Esophagus muscularis mucosa (tissue), 4 donors: ENCODE measurements at regions not wholly inside any gene's neighbourhood (a gene's known extent, or its start where the extent isn't known, plus 50 kb on each side); places are given as distances from the start of the nearest gene placed in this dataset.

Experiments used
- DNase-seq: peaks from one replicate; pipeline ENCODE4 v3.0.0-alpha.2; 2017; ENCODE audit errors: extremely low spot score
- H3K27ac ChIP-seq, 4 donors: fragments of 200-600 bp; sonication (generic); replicated peaks in 1 of 4; 1 replicate in 3 of 4; 2 replicates in 1 of 4; pipeline ENCODE4 v1.5.1; 2016 to 2019; ENCODE audit warnings: mild to moderate bottlenecking in 1 of 4
- H3K27me3 ChIP-seq, 4 donors: fragments of 200-600 bp; sonication (generic); one replicate each; pipeline versions ENCODE4 v1.5.1 to v1.6.0; 2016 to 2019
- H3K36me3 ChIP-seq, 4 donors: fragments of 200-600 bp; sonication (generic); one replicate each; pipeline ENCODE4 v1.5.1; 2016 to 2019
- H3K4me1 ChIP-seq, 4 donors: fragments of 200-600 bp; sonication (generic); one replicate each; pipeline ENCODE4 v1.5.1; 2016 to 2019
- H3K4me3 ChIP-seq, 4 donors: fragments of 200-600 bp; sonication (generic); 1 replicate in 2 of 4; 2 replicates in 2 of 4; pipeline ENCODE4 v1.5.1; 2016 to 2019; ENCODE audit warnings: mild to moderate bottlenecking in 4 of 4, moderate library complexity in 1 of 4
- H3K9me3 ChIP-seq, 4 donors: fragments of 200-600 bp; sonication (generic); 1 replicate in 3 of 4; 2 replicates in 1 of 4; pipeline ENCODE4 v1.5.1; 2016 to 2019
- EP300 ChIP-seq: sonication (generic); formaldehyde crosslinking; IDR thresholded peaks from one replicate; pipeline ENCODE4 v1.6.1; 2017; ENCODE audit warnings: antibody characterized with exemption
- POLR2A ChIP-seq: fragments of 450-650 bp; IDR thresholded peaks from one replicate; pipeline ENCODE4 v1.6.1; 2017; ENCODE audit warnings: antibody characterized with exemption, moderate library complexity, mild to moderate bottlenecking, low read depth
- POLR2AphosphoS5 ChIP-seq, 2 donors: sonication (generic); formaldehyde crosslinking; IDR thresholded peaks; one replicate each; pipeline ENCODE4 v1.6.1; 2017; ENCODE audit warnings: antibody characterized with exemption in 2 of 2
- WGBS: methylation state at CpG from one replicate; pipeline ENCODE4 v1.1.5; 2018; 5-methylcytosine and 5-hydroxymethylcytosine counted together
- intact Hi-C: fragments of 100-400 bp; cut with DNase I; formaldehyde crosslinking; loops from one replicate; pipeline ENCODE4 v1.15.1; 2023
- TF ChIP-seq, protein P1 (sequence below), 3 experiments: fragments of 200-600 bp in 2 of 3; fragments of 450-650 bp in 1 of 3; sonication (generic) in 2 of 3; IDR thresholded peaks; one replicate each; pipeline ENCODE4 v1.5.1; 2017 to 2019; ENCODE audit warnings: antibody characterized with exemption in 3 of 3, mild to moderate bottlenecking in 2 of 3, moderate library complexity in 1 of 3

DNA sequence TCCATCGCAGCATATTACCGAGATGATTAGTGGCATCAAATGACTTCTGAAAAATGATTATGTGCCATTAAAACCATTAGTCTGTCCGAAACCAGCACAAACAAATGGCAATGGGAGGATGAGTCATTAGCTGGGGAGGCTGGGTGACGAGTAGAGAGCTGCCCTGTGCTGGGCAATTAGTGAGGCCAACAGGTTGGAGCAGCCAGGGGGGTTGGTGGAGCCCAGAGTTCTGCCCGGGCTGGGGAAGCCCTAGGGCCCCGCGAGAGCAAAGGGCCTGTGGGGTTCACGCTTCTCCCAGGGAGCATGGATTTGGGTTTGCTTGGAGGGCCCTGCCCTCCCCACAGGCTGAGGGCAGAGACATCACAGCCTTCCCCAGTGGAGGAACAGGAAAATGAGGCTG lies 152.1 kb upstream of the RPL38 start:
- Histone ChIP-seq H3K4me1 (no peaks in the 10 kb centered on the region), H3K9me3 (no peaks in the 10 kb centered on the region), H3K27me3 (peaks cover 0 to 87% (median 0%) of the 10 kb centered on the region in 4 donors), H3K36me3 (no peaks in the 10 kb centered on the region), H3K4me3 (no peak overlapping the region), H3K27ac (no peak overlapping the region)
- TF ChIP-seq, protein P1, sequence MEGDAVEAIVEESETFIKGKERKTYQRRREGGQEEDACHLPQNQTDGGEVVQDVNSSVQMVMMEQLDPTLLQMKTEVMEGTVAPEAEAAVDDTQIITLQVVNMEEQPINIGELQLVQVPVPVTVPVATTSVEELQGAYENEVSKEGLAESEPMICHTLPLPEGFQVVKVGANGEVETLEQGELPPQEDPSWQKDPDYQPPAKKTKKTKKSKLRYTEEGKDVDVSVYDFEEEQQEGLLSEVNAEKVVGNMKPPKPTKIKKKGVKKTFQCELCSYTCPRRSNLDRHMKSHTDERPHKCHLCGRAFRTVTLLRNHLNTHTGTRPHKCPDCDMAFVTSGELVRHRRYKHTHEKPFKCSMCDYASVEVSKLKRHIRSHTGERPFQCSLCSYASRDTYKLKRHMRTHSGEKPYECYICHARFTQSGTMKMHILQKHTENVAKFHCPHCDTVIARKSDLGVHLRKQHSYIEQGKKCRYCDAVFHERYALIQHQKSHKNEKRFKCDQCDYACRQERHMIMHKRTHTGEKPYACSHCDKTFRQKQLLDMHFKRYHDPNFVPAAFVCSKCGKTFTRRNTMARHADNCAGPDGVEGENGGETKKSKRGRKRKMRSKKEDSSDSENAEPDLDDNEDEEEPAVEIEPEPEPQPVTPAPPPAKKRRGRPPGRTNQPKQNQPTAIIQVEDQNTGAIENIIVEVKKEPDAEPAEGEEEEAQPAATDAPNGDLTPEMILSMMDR (IDR thresholded peaks at IDR 0.05) = no peak
- no peak for TF ChIP-seq EP300
- no peak for TF ChIP-seq POLR2AphosphoS5 (IDR thresholded peaks at IDR 0.05)
- TF ChIP-seq POLR2A = no peak
- no peak for DNase-seq
- intact Hi-C loops = no loop called here
- 71% methylated on average over 8 of the region's 8 CpGs for WGBS

DNA sequence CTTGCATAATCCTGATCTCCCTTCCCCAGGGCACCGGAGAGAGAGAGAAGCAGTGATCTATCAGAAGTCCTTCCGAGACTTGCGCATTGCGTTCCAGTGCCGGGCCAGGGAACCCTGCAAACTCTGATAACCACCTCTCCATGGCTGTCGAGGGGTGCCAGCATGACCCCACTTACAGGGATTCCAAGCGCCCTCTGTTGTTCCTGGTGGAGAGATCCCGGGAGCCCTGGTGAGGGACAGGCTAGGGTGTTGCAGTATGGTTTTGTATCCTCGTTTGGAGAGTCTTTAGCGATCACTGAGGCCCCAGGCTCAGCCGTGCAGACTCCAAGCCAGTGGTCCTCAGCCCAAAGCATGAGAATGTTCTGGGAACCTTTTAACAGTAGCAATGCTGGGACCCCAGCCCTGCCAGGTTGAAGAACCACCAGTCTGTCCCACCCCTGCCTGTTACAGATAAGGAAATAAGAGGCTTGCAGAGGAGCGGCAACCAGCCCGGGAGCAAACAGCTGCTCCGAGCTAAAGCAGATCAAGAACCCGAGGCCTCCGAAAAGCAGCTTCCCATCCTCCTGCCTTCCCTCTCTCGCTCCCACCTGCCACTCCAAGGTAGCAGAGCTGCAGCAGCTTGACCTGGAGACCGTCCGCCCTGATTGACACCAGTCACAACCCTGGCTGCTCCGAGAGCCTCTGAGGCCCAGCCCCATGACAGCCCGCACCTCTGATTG lies 150.3 kb upstream of the RPL38 start:
- 47% methylated on average over 13 of the region's 21 CpGs for WGBS
- Histone ChIP-seq H3K9me3 (no peaks in the 10 kb centered on the region), H3K4me3 (no peak overlapping the region), H3K4me1 (no peaks in the 10 kb centered on the region), H3K36me3 (no peaks in the 10 kb centered on the region), H3K27me3 (peaks cover 0 to 87% (median 0%) of the 10 kb centered on the region in 4 donors), H3K27ac (no peak overlapping the region)
- TF ChIP-seq EP300 (no peak), POLR2A (no peak), POLR2AphosphoS5 (IDR thresholded peaks at IDR 0.05) (no peak)
- TF ChIP-seq, protein P1 (IDR thresholded peaks at IDR 0.05) = no peak
- intact Hi-C loops = no loop called here
- DNase-seq = no peak

DNA sequence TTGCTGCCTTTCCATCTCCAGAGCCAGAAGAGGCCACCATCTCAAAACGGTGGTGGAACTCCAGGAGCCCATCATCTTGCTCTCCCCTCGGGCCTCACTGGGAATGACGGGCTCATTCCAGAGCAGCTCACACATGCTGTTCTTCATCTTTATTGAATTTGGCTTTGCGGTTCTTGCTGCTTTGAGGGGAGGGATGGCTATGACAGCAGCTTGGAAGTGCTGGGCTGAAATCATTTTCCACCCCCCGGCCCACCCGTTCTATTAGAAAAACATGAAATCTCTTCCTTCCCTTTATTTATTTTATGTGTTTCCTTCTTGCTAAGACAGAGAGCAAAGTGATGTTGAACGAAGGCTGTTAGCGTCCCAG lies 149.8 kb upstream of the RPL38 start:
- no peak overlapping the region for H3K4me3 ChIP-seq
- H3K9me3 ChIP-seq = no peaks in the 10 kb centered on the region
- peaks cover 0 to 82% (median 0%) of the 10 kb centered on the region in 4 donors for H3K27me3 ChIP-seq
- TF ChIP-seq EP300 = no peak
- TF ChIP-seq, protein P1 (IDR thresholded peaks at IDR 0.05) = no peak
- TF ChIP-seq POLR2AphosphoS5 (IDR thresholded peaks at IDR 0.05) = no peak
- TF ChIP-seq POLR2A = no peak
- H3K27ac ChIP-seq = no peak overlapping the region
- intact Hi-C loops = no loop called here
- WGBS = 39% methylated on average over 8 of the region's 8 CpGs
- H3K36me3 ChIP-seq = no peaks in the 10 kb centered on the region
- no peaks in the 10 kb centered on the region for H3K4me1 ChIP-seq
- no peak for DNase-seq

DNA sequence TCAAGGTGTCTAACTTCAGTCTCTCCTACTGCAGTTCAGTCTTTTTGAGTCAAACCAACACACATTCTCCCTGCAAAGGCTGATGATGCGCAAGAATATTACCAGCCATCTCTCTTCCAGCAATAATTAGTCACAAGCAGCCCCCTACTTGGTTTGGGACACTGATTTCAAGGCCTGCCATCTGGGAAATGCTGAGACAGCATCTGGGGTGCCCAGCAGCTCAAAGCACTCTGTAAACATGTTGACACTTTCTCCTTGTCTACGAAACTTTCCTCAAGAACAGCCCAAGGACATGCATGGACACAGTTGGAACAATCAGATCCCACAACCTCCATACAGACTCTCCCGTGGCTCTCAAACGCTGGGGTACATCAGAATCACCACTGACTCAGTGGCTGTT lies 149.2 kb upstream of the RPL38 start:
- DNase-seq = no peak
- intact Hi-C loops = no loop called here
- peaks cover 0 to 81% (median 0%) of the 10 kb centered on the region in 4 donors for H3K27me3 ChIP-seq
- TF ChIP-seq POLR2A = no peak
- TF ChIP-seq POLR2AphosphoS5 (IDR thresholded peaks at IDR 0.05) = no peak
- no peak for TF ChIP-seq EP300
- TF ChIP-seq, protein P1 (IDR thresholded peaks at IDR 0.05) = no peak
- no peak overlapping the region for H3K27ac ChIP-seq
- no peak overlapping the region for H3K4me3 ChIP-seq
- H3K36me3 ChIP-seq = no peaks in the 10 kb centered on the region
- no peaks in the 10 kb centered on the region for H3K4me1 ChIP-seq
- no peaks in the 10 kb centered on the region for H3K9me3 ChIP-seq
- 72% methylated on average over 4 of the region's 4 CpGs for WGBS
